ENCODE measurements at regions not wholly inside any gene's neighbourhood (a gene's known extent, or its start where the extent isn't known, plus 50 kb on each side); places are given as distances from the start of the nearest gene placed in this dataset.
"Not testable (repeated sequence)": the region's sequence is repeated elsewhere in the genome, so short reads cannot be mapped to it uniquely, and the experiment has no call there.

DNA sequence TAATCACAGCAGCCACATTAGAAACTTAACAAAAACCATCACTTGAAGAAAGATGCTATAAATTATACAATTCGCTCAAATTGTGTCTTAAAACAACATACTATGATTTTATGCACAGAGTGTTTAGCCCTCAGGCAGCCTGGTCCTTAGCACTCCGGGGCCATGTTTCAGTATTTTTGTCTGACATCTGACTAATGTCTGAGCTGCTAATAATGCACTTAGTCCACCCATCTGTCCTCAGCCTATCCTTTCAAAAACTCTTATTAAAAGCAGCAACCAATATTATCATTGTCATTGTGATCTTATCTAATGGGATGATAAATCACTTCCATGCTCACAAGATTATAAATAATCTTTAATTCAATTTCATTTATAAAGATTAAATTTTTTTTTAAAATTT, 602.7 kb upstream of the FOXG1 start:
- no peak overlapping the region for H3K4me3 ChIP-seq (ENCODE audit: low read depth, low read length)
- no peak for DNase-seq (ENCODE audit: low read depth)
- no peak for TF ChIP-seq CTCF (IDR thresholded peaks at IDR 0.05; ENCODE audit: low read depth, low read length, missing control alignments)
- in situ Hi-C loops (cut with HindIII; ENCODE audit: low sequenced_read_pairs) = no loop called here

DNA sequence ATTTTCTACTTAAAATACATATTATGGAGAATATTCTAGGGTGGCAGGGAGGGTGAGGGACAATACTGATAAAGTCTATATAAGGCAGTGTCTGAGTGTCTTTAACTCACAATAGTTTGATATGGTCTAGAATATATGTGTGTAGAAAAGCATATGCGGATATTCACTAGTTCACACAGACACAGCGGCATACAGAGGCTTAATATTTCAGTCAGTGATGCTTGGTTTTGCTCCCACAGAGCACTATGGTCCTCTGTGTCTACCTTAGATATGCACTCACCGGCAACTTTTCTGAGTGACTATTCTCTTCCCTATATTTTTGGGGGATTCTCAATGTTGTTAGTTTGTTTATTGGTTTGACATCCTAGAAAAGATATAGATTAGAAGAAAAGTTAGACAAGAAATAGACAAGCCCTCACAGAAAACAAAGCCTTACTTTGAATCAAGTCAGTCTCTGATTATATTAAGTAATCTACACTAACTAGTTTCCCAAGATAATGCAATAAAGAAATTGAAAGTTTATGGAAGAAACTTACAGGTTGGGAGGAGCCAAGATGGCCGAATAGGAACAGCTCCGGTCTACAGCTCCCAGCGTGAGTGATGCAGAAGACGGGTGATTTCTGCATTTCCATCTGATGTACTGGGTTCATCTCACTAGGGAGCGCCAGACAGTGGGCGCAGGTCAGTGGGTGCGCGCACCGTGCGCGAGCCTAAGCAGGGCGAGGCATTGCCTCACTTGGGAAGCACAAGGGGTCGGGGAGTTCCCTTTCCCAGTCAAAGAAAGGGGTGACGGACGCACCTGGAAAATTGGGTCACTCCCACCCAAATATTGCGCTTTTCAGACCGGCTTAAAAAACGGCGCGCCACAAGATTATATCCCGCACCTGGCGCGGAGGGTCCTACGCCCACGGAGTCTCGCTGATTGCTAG, 578.4 kb upstream of the FOXG1 start:
- DNase-seq (ENCODE audit: low read depth); H3K4me3 ChIP-seq (ENCODE audit: low read depth, low read length); in situ Hi-C loops (cut with HindIII; ENCODE audit: low sequenced_read_pairs): not testable (repeated sequence)

- no peak overlapping the region for H3K4me3 ChIP-seq (ENCODE audit: low read depth, low read length)
- no peak for TF ChIP-seq CTCF (IDR thresholded peaks at IDR 0.05; ENCODE audit: low read depth, low read length, missing control alignments)
- DNase-seq (ENCODE audit: low read depth) = no peak
- in situ Hi-C loops (cut with HindIII; ENCODE audit: low sequenced_read_pairs) = no loop called here
Observed at GRCh38 chr14:28196878-28197277, 569.7 kb upstream of the FOXG1 start.

DNA sequence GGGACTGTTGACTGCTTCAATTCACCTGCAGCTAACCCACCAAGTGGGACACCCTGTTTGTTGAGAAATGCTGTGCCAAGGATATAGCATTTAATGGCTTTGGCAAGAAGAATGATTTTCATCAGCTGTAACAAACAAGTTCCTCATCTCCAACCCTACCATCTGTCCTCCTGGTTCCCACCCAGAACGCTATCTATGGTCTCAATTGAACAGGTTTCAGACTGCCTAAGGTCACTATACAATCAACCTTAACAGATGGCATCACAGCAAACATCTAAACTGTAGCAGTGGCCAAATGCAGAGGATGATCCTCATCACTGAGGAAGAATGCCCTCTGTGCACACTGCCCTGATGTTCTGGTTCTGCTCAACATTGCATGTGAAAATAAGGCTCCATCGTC, 546.2 kb upstream of the FOXG1 start:
- TF ChIP-seq CTCF (IDR thresholded peaks at IDR 0.05; ENCODE audit: low read depth, low read length, missing control alignments) = no peak
- no peak for DNase-seq (ENCODE audit: low read depth)
- in situ Hi-C loops (cut with HindIII; ENCODE audit: low sequenced_read_pairs) = no loop called here
- H3K4me3 ChIP-seq (ENCODE audit: low read depth, low read length) = no peak overlapping the region

GRCh38 chr14:28240909-28241308, 525.7 kb upstream of the FOXG1 start:
- in situ Hi-C loops (cut with HindIII; ENCODE audit: low sequenced_read_pairs) = no loop called here
- H3K4me3 ChIP-seq (ENCODE audit: low read depth, low read length) = no peak overlapping the region
- TF ChIP-seq CTCF (IDR thresholded peaks at IDR 0.05; ENCODE audit: low read depth, low read length, missing control alignments) = no peak
- no peak for DNase-seq (ENCODE audit: low read depth)

GRCh38 chr14:28242895-28243294, 523.7 kb upstream of the FOXG1 start:
- TF ChIP-seq CTCF (IDR thresholded peaks at IDR 0.05; ENCODE audit: low read depth, low read length, missing control alignments) = no peak
- H3K4me3 ChIP-seq (ENCODE audit: low read depth, low read length) = no peak overlapping the region
- no peak for DNase-seq (ENCODE audit: low read depth)
- in situ Hi-C loops (cut with HindIII; ENCODE audit: low sequenced_read_pairs) = no loop called here

DNA sequence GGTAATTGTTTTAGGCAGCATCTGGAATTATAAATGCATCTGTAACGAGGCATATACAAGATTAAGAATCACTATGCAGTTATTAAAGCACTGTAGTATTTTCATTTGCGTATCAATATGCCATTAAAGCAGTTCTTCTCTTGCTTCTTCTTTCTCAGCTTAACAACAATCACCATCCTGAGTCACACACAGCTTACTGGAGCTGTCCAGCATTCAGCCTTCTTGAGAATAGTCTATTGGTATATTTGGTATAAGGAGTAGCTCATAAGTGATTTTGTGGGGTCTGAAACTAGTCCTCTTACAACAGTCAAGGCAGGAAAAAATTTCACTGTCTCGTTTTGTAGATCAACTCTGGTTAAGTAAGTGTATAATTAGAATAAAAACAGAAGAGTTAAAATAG, 523.0 kb upstream of the FOXG1 start:
- no peak for TF ChIP-seq CTCF (IDR thresholded peaks at IDR 0.05; ENCODE audit: low read depth, low read length, missing control alignments)
- peak; percentile 9 for DNase-seq (ENCODE audit: low read depth)
- in situ Hi-C loops (cut with HindIII; ENCODE audit: low sequenced_read_pairs) = no loop called here
- no peak overlapping the region for H3K4me3 ChIP-seq (ENCODE audit: low read depth, low read length)
